SK-N-MC (cell line): ENCODE measurements at regions not wholly inside any gene's neighbourhood (a gene's known extent, or its start where the extent isn't known, plus 50 kb on each side); places are given as distances from the start of the nearest gene placed in this dataset.

Experiments
- EZH2 ChIP-seq: fragments of 200-600 bp; sonication (generic); IDR thresholded peaks from one replicate; pipeline ENCODE4 v1.6.1; 2017; ENCODE audit warnings: antibody characterized with exemption
- POLR2AphosphoS5 ChIP-seq: IDR thresholded peaks from 2 replicates; pipeline ENCODE4 v1.6.1; 2012; ENCODE audit warnings: mild to moderate bottlenecking, low read depth, low read length, borderline replicate concordance

DNA sequence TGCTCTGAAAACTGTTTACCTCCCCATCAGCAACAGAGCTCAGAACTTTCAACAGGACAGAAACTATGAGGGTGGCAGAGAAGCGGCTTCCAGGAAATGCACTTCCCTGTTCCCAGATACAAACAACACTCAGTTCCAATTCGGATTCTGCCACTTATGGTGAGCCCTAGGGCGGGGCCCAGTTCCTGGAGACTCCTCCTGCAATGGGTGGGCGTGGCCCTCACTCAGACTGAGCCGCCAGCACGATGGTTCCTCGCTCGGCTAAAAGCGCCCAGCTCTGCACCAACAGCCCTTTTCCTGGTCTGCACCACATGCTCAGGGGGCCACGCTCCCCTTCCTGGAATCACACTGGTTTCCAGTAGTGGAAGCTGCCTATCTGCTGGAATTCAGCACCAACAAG, 314.1 kb downstream of the CTTN start:
- TF ChIP-seq EZH2 = no peak
- no peak for TF ChIP-seq POLR2AphosphoS5
